A673 (cell line): ENCODE measurements at regions not wholly inside any gene's neighbourhood (a gene's known extent, or its start where the extent isn't known, plus 50 kb on each side); places are given as distances from the start of the nearest gene placed in this dataset.
A peak's percentile ranks its signal among the peaks of the same experiment; 100 is the strongest.

Source experiments
- BruUV-seq: library from RNA; stranded (reverse); fragments of 400-500 nt; replicated peaks from 2 replicates; lab custom pipeline; 2021; lab: Mats Ljungman, UMichigan
- CTCF ChIA-PET: fragments of 300-600 bp; sonication (Branson Sonifier 250); formaldehyde crosslinking; loops from one replicate; lab custom pipeline; 2022; ENCODE audit warnings: antibody characterized with exemption; lab: Charles Lee
- POLR2A ChIA-PET: fragments of 300-600 bp; sonication (Branson Sonifier 250); formaldehyde crosslinking; loops from one replicate; lab custom pipeline; 2022; ENCODE audit warnings: antibody characterized with exemption; ENCODE audit not compliant: low non-redundant PET; lab: Charles Lee
- DNase-seq: peaks from one replicate; pipeline ENCODE4 v3.0.0-alpha.2; 2015; ENCODE audit warnings: low spot score
- H3K27ac ChIP-seq: fragments of 200-600 bp; sonication (generic); 2 replicates; pipeline ENCODE4 v1.5.1; 2016; ENCODE audit warnings: mixed run types, low read depth, mild to moderate bottlenecking, mixed read lengths, antibody characterized with exemption, low read length; ENCODE audit not compliant: poor library complexity, severe bottlenecking
- H3K27me3 ChIP-seq: fragments of 200-600 bp; sonication (generic); replicated peaks from 2 replicates; pipeline ENCODE4 v1.6.1; 2017; ENCODE audit warnings: mixed run types, low read depth, mild to moderate bottlenecking, mixed read lengths, antibody characterized with exemption, low read length; ENCODE audit not compliant: insufficient read depth, poor library complexity
- H3K36me3 ChIP-seq: fragments of 200-600 bp; sonication (generic); 2 replicates; pipeline ENCODE4 v1.6.1; 2016; ENCODE audit warnings: mixed run types, mild to moderate bottlenecking, mixed read lengths, antibody characterized with exemption, low read length; ENCODE audit not compliant: insufficient read depth, poor library complexity, severe bottlenecking
- H3K4me1 ChIP-seq: fragments of 200-600 bp; sonication (generic); 2 replicates; pipeline ENCODE4 v1.6.1; 2017; ENCODE audit warnings: mixed run types, mild to moderate bottlenecking, mixed read lengths, antibody characterized with exemption, low read length; ENCODE audit not compliant: insufficient read depth, poor library complexity, severe bottlenecking
- H3K4me3 ChIP-seq: fragments of 200-600 bp; sonication (generic); 2 replicates; pipeline ENCODE4 v1.5.1; 2016; ENCODE audit warnings: low read depth, mixed run types, mild to moderate bottlenecking, mixed read lengths, low read length; ENCODE audit not compliant: poor library complexity, severe bottlenecking
- H3K9me3 ChIP-seq: fragments of 200-600 bp; sonication (generic); 2 replicates; pipeline ENCODE4 v1.6.1; 2016; ENCODE audit warnings: mixed run types, low read depth, mild to moderate bottlenecking, mixed read lengths, antibody characterized with exemption, low read length; ENCODE audit not compliant: poor library complexity, severe bottlenecking
- CTCF ChIP-seq: fragments of 300-800, 200-600 bp; sonication (generic); conservative IDR thresholded peaks from 2 replicates; pipeline ENCODE4 v1.5.1; 2017; ENCODE audit warnings: low read depth, mild to moderate bottlenecking, antibody characterized with exemption, low read length, moderate library complexity, mixed read lengths
- EZH2 ChIP-seq: fragments of 200-600 bp; sonication (generic); IDR thresholded peaks from 2 replicates; pipeline ENCODE4 v1.6.1; 2017; ENCODE audit warnings: borderline replicate concordance, low read depth, mild to moderate bottlenecking, mixed read lengths, antibody characterized with exemption, low read length; ENCODE audit not compliant: poor library complexity, severe bottlenecking
- intact Hi-C: fragments of 100-400 bp; cut with micrococcal nuclease; formaldehyde crosslinking; loops from one replicate; pipeline ENCODE4 v1.10.0; 2022; ENCODE audit not compliant: unreplicated experiment

GRCh38 chr10:4344492-4344994 is 481.5 kb upstream of the AKR1E2 start:
- BruUV-seq: no TSS peak
- Histone ChIP-seq H3K4me1 (peaks cover 14% of the 10 kb centered on the region), H3K9me3 (no peaks in the 10 kb centered on the region), H3K27me3 (peaks cover 6% of the 10 kb centered on the region), H3K27ac (peak overlapping the region; percentile 76), H3K4me3 (no peak overlapping the region), H3K36me3 (no peaks in the 10 kb centered on the region)
- peak; percentile 85 for DNase-seq
- intact Hi-C loops: loop anchor here (10.0 kb wide), 1 partner anchor 310 kb away; no protein-coding TSS in a partner anchor
- POLR2A ChIA-PET: no interaction called here
- 0 out of 2 replicates have a peak, but pooled peaks have one; percentile 9 for TF ChIP-seq CTCF
- no peak for TF ChIP-seq EZH2
- CTCF ChIA-PET: no interaction called here

GRCh38 chr10:4343873-4344272 is 482.1 kb upstream of the AKR1E2 start:
- intact Hi-C loops: loop anchor here (10.0 kb wide), 1 partner anchor 311 kb away; no protein-coding TSS in a partner anchor
- peaks cover 6% of the 10 kb centered on the region for H3K27me3 ChIP-seq
- peak overlapping the region; percentile 76 for H3K27ac ChIP-seq
- POLR2A ChIA-PET: interaction anchor here (0.7 kb wide), 1 partner anchor 26 kb away, joined by 6 read pairs; no protein-coding TSS in a partner anchor
- no peaks in the 10 kb centered on the region for H3K36me3 ChIP-seq
- DNase-seq: peak; percentile 91
- CTCF ChIA-PET: no interaction called here
- no TSS peak for BruUV-seq
- no peak overlapping the region for H3K4me3 ChIP-seq
- TF ChIP-seq EZH2 (no peak), CTCF (no peak)
- H3K4me1 ChIP-seq: peaks cover 14% of the 10 kb centered on the region
- H3K9me3 ChIP-seq: no peaks in the 10 kb centered on the region

- H3K9me3 ChIP-seq: no peaks in the 10 kb centered on the region
- intact Hi-C loops: loop anchor here (10.0 kb wide), 1 partner anchor 312 kb away; no protein-coding TSS in a partner anchor
- H3K36me3 ChIP-seq: no peaks in the 10 kb centered on the region
- peak overlapping the region; percentile 51 for H3K27ac ChIP-seq
- peaks cover 14% of the 10 kb centered on the region for H3K4me1 ChIP-seq
- POLR2A ChIA-PET: no interaction called here
- no peak overlapping the region for H3K4me3 ChIP-seq
- no TSS peak for BruUV-seq
- CTCF ChIA-PET: no interaction called here
- no peak for TF ChIP-seq EZH2
- no peak for TF ChIP-seq CTCF
- peak; percentile 73 for DNase-seq
- H3K27me3 ChIP-seq: peaks cover 6% of the 10 kb centered on the region
Observed at GRCh38 chr10:4343091-4343490, 482.9 kb upstream of the AKR1E2 start.
